HG02763 (cell line): ENCODE measurements at regions not wholly inside any gene's neighbourhood (a gene's known extent, or its start where the extent isn't known, plus 50 kb on each side); places are given as distances from the start of the nearest gene placed in this dataset.

Source experiments
- ATAC-seq: cut with Tn5 transposase; IDR thresholded peaks from one replicate; pipeline ENCODE4 v1.9.1; 2021; ENCODE audit warnings: mild to moderate bottlenecking, moderate library complexity; ENCODE audit not compliant: unreplicated experiment

DNA sequence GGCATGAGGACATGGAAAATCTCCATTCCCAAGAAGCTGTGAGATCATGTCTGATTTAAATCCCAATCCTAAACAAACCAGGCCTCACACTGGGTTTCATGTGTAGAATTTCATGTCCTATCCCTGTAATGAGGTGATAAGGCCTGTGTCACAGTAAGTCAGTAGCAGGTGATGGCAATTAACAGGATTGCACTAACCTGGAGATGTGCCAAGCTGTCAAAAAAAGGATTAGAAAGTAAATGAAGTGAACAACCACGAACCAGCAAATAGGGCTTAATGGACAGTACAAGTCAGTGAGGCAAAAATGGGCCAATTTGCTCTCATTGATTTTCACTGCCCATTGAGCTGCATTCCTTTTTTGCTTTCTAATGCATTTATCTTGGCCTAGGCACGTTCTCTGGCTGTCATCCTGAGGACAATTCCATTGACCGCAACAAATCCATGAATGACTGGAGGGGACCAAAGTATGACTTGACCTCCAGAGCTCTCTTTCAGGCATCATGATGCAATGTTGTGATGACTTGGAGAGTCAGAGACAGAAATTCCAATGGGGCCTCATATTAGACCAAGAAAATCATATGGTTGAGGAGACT is 673.6 kb upstream of the ADGRL2 start:
- ATAC-seq = no peak

DNA sequence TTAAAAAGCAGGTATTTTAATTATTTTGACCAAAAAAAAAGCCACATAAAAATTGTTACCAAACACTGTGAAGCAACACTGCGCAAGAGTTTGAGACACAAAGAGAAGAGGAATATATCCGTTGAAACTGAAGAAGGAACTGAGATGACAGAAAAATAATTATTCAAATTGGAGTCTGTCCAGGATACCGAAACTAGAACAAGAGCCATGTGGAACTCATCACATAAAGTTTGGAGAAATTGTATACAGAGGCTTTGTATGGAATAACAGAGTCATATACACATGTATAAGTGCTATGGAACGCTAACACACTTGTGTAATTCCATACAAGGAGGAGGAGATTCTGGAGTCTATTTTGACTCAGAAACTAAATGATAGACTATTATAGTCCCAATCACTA is 675.1 kb upstream of the ADGRL2 start:
- no peak for ATAC-seq

DNA sequence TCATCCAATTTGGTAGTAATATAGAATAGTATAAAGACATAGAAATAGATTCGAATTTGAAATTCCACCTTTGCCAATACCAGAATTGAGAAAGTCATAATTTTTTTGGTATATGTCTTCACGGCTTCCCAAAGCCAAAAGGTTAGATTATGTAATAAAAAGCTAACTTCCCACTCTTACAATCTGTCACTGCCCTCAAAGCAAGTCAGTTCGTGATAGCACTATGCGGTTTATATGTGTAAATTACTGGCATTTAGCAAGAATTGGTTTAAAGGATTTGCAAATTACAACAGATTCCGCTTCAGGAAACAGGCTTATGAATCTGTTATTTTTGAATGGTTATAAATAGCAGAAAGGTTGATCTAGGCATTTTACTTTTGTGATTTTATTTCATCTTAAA is 679.4 kb upstream of the ADGRL2 start:
- no peak for ATAC-seq

DNA sequence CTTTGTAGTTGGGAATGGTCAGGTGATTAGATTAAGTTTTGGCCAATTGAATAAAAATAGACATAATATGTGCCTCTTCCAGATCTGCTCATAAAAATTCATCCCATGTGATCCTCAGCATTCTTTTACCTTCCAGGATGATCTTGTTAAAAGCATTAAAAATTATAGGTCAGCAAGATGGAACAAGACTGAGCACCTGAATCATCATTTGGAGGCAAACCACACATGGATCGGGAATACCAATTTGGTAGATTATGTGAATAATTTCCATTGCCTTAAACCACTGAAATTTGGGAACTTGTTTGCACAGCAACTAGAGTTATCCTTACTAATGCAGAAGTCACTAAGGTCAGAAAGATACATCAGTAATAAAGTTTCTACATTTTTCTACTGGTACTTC is 681.4 kb upstream of the ADGRL2 start:
- ATAC-seq = no peak

DNA sequence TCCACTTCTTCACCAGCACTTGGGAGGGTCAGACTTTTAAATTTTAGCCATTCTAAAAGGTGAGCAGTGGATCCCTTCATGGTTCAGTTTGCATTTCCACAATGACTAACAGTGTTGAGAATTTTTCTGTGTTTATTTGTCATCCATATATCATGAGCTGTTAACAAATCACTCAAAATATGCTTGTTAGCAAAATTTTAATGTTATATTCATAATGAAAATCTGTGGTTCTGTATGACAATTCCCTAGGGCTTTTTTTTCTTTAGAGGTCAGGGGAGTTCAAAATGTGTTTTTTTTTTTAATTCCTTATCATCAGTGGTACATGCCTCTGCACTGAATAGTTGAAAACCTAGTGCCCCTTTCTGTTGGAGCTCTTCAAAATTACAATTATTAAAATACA is 682.2 kb upstream of the ADGRL2 start:
- no peak for ATAC-seq

DNA sequence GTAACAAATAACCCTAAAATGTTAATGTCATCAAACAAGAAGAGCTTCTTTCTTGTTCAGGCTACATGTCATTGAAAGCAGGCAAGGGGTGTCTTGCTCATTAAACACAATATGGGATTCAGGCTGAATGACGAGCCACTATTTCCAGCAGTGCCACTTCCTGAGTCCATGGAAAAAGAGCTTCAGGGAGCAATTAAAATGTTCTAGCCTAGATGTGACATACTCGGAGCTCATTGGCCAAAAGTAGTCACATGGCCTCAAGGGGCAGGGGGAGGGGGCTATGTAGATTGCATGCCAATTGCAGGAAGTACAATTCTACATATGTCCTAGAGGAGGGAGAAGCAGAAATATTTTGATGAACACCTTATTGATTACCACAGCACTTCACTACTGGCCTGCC is 685.3 kb upstream of the ADGRL2 start:
- no peak for ATAC-seq

DNA sequence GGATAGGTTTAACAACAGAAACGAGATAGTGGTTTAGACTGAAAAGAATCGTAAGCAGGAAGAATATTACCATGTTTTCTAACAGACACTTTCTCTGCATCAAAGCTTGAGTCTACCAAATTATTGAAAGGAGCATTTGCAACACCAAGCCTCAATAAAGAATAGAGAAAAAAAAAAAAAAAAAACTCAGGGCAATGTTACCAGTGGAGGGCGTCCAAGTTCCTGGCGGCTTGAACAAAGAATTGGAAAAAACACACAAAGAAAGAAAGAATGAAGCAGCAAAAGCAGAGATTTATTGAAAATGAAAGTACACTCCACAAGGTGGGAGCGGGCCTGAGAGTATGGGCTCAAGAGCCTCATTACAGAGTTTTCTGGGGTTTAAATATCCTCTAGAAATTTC is 686.5 kb upstream of the ADGRL2 start:
- no peak for ATAC-seq

DNA sequence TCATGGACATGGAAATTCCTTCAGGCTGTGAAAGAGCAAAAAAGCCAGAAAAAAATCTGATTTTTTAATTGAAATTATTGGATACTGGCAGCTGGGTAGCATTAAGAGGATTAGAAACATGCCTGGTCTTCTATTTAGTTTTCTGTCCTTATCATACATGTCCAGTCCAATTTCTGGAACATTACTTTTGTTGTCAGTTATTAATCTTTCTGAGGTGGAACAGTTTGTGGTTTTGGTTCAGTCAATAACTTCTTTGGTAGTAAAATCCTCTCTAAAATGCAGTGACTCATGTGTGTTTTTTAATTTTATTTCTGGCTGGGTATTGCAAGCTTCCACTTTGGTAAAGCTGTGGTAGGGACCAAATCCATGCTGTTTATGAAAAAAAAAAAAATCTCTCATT is 687.0 kb upstream of the ADGRL2 start:
- no peak for ATAC-seq

DNA sequence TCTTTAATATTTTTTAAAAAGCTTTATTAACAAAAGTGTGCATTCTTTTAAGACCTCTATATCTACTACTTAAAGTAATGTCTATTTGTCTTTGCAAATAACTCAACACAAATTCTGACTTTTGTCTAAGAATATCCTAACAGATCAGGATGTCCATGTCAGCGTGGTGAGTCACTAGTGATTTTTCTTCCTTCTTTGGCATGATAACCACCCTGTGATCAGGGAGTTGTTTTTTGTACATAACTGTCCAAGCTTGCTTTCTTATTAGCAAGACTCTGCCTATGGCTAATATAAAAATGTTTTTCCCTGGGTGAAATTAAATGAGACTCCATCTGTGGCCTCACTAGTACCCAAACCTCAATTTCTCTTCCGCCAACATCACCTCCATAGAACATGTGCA is 688.9 kb upstream of the ADGRL2 start:
- no peak for ATAC-seq

DNA sequence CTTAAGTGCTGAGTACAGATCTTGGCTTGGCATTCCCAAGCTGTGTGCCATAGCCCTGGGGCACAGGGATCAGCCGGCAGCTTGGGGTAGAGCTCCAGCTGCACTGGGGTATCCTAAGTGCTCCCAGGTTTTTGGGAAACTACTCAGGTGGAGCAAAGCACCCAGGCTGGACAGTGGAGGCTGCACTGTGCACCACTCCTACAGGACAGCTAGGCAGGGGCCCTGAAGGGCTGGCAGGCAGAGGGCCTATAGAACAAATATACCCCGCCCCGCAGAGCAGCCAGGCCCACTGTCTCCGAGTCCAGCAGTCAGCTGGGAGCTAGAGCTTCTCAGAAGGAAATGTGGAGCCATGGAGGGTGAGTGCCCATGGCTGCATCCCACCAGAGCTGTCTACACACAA is 691.7 kb upstream of the ADGRL2 start:
- ATAC-seq = no peak

DNA sequence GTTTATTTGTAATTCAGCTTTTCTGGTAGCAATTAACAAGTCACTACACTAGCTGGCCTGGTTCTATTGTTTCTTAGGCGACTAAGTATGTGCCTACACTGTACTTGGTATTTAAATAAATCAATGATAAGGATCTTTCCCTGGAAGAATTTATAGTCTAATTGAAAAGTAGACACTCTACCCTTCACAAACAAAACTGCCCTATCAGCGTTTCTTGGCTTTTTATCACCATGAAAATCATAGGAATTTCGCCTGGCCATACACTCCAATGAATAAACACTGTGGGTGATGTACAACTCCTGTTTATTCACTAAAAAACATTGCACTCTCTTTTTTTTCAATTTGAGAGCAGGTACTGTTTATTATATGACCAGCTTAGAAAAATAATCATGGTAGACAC is 702.9 kb upstream of the ADGRL2 start:
- ATAC-seq = no peak

DNA sequence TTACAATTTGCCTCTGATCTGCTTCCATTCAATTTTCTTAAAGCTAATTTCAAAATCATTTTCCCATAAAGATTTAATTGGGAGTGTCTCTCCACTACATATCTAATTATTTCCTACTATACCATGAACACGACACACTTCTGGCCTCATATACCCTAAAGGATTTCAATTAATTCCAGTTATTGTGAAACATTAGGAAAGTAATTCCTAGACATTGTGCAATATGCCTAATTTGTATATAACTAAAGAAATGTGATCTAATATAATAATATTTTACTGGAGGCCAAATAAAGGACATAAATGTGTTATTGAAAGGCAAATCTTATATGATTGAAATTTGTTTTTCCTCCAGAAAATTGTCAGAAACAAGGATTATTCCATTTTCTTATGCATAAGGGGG is 727.2 kb upstream of the ADGRL2 start:
- no peak for ATAC-seq

DNA sequence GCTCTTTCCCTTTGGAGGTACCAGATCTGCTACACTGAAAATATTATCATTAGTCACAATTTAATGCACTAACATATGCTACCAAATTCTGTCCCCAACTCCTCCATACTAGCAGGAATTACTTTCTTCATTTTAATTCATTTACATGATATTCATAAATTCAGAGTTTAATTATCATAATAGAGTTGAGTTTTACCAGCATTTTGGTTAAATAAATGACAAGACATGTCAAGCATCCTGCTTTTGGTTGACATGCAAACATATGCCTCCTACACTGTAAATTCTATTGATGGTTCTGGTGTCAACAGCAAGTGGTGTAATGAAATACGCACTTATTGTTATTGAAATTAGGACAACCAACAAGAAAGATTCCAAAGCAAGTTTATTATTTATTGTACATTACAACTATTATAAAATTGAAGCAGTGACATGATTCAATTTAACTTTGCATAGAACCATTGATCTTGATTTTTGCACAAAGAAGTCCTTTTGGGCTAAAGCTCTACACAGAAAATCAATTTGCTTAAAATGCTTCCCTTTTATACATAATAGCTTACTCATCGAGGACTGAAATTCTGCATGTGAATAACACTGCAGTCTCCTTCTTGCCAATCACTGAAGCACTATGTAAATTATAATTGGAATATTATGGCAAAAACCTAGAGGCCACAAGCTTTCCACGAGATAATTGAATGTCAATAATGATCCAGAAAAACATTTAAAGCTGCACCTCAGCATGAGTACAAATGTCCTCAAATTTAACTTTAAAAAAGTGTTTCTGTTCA is 728.6 kb upstream of the ADGRL2 start:
- ATAC-seq = no peak

DNA sequence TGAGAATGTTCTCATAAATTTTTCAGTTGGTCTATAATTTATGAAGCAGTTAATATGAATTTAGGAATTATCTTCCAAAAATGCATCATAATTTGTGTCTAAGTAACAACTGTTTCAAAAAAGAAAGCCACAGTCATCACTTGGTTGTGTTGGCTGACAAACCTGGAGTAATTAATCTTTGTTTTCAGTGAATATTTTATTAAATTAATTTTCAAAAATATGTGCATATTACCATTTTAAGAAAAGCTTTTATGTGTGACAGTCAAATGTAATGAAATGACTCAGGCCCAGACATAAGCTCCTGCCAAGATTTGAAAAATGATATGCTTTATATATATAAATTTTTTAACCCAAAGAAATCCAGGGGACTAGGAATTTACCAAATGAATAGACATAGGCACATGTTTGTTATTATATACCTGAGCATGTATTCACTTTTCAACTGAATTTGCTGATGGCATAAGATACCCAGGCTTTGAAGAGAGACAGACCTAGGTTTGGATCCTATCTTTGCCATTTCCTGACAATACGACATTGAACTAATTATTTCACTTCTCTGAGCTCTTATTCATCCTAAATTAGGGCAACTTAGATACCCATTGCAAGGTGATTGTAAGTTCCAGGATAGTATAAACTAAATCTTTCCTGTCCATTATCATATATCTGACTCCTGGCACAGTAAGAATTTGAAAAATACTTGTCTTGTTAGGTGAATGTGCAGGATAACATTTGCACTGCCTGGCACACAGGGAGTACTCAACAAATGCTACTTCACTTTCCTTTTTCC is 729.5 kb upstream of the ADGRL2 start:
- ATAC-seq = no peak

DNA sequence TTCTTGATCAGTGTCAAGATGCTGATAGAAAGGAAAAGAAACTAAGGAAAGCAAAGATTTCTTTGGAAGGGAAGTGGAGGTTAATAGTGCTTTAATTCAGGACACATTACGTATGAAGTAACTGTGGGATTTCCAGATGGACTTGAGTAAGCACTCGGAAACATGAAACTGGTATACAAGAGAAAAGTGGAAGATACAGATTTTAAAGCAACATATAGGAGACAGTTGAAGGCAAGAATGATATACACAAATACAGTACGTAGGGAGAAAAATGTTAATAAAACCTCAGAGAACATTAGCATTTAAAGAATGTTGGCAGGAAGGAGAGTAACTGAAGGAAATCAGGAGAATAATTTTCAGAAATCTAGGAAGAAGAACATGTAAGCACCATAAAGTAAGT is 730.9 kb upstream of the ADGRL2 start:
- no peak for ATAC-seq

DNA sequence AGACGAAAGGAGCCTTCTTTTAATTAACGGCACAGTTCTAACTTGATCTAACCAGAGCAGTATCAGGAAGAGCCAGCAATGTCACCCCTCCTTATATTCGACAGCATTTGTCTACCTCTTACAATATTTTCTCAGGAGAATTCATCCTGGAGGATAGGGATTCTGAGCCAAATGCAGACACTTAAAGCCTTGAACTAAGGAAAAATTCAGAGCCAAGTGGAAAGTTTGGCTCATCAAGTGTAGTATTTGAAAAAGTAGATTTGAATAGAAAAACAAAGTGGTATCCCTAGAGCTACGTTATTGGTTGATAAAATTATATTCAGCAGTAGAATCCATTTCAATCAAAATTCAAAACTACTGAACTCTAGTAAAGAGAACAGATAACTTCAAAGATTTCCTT is 732.0 kb upstream of the ADGRL2 start:
- ATAC-seq = no peak

DNA sequence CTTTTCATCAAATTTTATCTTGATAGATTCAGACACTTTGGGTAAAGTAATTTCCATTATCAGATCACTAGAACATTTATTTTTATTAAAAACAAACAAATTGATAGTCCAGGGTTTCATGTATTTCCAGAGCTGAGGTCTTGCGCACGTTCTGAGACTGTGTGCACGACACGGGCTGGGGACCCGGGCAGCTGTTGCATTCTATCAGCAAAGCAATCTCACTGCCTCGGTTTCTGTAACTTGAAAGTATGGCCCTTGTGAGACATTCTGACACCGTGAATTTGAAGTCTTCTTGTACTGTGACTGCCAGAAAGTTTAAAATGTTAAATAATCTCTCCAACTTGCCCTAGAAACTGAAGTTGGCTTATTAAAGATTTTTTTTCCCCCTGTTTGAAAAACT is 746.9 kb upstream of the ADGRL2 start:
- no peak for ATAC-seq

DNA sequence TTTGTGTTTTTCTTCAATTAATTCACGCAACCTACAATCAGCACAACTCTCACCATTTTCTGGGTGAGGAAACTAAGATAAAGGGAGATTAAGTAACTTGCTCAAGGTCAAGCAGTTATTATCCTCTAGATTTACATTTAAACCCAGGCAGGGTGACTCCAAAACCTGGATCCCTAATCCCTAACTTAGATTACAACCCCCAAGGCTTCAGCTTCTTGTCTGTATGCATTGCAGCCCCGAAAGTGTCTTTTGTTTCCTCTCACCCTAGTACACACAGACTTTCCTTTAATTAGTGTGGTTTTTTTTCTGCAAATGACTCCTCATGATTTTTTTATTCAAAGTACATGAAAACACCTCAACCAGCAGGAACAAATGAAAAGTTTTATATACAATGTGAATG is 748.6 kb upstream of the ADGRL2 start:
- ATAC-seq = no peak

DNA sequence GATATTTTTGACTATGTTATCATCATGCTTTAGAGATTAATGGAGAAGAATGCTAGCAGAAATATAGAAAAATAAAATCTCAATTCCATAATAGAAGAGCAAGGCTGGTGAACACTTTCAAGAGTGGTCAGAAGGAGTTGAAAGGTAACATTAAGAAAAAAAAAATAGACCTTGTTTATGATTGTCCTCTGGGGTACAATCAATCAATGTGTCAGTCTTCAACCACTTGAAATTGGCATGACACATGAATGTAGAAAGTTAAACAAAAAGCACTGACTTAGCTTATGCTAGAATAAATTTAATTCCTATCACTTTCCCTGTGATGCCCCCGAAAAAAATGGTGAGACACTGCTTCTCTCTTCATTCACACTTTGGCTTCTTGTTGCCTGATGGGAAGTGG is 750.3 kb upstream of the ADGRL2 start:
- ATAC-seq = no peak

DNA sequence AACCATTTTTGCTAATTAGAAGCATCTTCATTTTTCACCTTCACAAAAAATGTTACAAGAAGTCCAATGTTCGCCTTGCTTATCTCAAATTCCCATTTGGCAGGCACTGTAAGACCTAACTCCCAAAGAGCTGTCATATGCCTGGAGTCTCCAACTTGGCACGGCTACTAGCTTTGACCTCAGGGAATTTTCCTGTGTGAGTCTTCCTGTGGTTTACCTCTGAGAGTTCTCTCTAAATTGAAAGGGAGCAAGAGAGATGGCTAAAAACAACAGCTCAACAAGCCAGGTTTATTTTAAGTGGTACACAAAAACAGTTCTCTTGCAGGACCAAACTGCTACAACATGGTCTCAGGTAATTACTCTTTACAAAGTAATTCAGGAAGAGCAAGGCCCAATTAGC is 756.0 kb upstream of the ADGRL2 start:
- no peak for ATAC-seq

DNA sequence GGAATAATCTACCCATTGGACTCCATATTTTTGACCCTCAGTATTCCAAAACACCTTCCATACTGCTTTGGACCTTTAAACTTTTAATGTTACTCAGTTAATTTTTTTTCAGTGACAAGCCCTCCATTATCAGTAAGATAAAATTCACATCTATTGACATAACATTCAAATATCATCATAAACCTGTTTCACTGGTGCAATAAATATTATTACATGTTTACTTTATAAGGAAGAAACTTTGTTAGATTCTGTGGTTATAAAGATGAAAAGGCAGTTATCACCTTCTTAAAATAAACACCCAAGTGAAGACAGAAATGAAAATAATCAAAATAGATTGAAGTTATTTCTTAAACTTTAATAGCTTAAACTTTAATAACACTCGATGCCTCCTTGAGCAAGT is 758.5 kb upstream of the ADGRL2 start:
- no peak for ATAC-seq

DNA sequence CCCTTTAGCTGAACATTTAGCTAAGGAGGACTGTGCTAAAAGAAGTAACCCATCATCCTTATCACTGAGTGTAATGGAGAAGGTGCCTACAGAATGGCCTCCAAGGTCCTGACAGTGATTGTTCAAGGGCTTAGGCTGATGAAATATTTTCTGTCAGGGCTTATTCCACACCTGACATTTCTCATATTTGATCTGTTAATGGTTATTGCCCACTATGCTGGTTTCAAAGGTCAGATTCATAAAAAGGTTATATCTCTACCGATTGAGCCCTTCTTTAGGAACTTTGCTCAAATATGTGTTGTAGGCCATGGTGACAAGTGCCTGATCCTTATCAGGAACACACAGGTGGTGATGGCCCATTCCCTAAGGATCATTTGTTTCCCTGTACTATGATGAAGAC is 766.4 kb upstream of the ADGRL2 start:
- ATAC-seq = no peak
